ENCODE measurements at regions not wholly inside any gene's neighbourhood (a gene's known extent, or its start where the extent isn't known, plus 50 kb on each side); places are given as distances from the start of the nearest gene placed in this dataset.

- DNase-seq (ENCODE audit: low read depth, low spot score), result no peak
- in situ Hi-C loops (cut with HindIII; ENCODE audit: low pct_unique_long_range_greater_than_20kb, low sequenced_read_pairs), result no loop called here
These were observed 600.6 kb upstream of the B3GALT2 start for GRCh38 chr1:193787061-193787460.

DNA sequence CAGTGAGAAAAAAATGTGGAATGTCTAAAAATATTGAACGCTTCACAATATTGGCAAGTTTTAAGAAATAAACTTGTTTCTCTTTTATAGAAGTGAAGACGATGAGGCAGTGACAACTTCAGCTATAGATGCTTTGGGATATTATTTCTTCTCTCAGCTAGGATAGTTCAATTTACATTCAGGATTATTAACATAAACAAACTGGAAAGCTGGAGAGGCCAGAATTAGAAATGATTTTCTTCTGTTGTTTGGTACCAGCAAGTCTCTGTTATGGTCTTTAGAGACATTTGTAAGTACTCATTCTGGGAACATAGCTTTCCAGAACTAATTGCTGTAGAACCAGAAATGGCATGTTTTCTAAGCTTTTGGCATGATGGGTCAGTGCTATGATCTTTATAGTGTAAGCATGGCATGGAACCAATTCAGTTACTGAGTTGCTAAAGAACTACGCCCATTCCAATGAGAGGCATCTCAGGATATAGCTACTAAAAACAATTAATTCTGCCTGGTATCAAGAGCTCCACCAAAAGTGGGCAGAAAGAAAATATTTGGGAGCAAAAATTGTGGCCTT is 599.5 kb upstream of the B3GALT2 start:
- in situ Hi-C loops (cut with HindIII; ENCODE audit: low pct_unique_long_range_greater_than_20kb, low sequenced_read_pairs), result no loop called here
- DNase-seq (ENCODE audit: low read depth, low spot score), result no peak

DNA sequence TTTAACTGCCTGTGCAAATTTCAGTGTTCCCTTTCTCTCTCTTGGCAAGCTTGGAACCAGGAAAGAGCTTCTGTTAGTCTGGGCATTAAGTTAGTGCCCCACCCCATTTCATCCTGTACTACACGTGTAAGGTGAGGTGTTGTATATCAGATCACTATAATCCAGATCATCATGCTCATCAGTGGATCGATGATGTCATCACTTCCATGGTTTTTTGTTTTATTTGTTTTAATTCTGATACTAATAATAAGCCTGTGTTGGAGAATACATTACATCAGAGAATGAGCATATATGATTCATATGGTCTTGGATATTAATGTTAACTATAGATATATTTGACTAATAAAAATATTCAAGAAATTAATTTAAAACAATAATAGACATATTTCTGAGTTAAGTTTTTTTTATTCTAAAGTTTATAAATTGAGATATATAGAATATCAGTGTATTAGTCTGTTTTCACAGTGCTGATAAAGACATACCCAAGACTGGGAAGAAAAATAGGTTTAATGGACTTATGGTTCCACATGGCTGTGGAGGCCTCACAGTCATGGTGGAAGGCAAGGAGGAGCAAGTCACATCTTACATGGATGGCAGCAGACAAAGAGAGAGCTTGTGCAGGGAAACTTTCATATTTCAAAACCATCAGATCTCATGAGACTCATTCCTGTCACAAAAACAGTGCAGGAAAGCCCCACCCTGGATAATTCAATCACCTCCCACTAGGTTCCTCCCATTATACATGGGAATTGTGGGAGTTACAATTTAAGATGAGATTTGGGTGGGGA is 588.3 kb upstream of the B3GALT2 start:
- no peak for DNase-seq (ENCODE audit: low read depth, low spot score)
- in situ Hi-C loops (cut with HindIII; ENCODE audit: low pct_unique_long_range_greater_than_20kb, low sequenced_read_pairs), result no loop called here

- in situ Hi-C loops (cut with HindIII; ENCODE audit: low pct_unique_long_range_greater_than_20kb, low sequenced_read_pairs), result no loop called here
- peak; percentile 32 for DNase-seq (ENCODE audit: low read depth, low spot score)
These were observed 585.2 kb upstream of the B3GALT2 start for GRCh38 chr1:193771596-193771995.

DNA sequence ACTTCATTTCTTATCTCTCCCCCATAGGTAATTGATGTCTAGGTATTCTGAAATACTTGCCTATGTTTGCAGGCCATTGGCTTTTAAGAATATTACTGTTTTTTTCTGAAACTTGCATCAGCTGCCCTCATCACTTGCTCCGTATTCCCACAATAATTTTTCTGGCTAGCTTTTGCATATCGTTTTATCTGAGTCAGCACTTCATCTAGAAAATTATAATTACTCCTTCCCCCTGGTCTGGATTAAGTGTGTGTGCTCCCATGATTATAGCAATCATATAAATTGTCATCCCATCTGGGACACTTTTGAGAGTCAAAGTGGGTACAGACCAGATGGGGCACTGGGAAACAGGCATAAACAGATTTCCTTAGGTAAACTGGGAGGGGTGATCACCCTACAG is 583.2 kb upstream of the B3GALT2 start:
- in situ Hi-C loops (cut with HindIII; ENCODE audit: low pct_unique_long_range_greater_than_20kb, low sequenced_read_pairs), result no loop called here
- DNase-seq (ENCODE audit: low read depth, low spot score), result no peak

DNA sequence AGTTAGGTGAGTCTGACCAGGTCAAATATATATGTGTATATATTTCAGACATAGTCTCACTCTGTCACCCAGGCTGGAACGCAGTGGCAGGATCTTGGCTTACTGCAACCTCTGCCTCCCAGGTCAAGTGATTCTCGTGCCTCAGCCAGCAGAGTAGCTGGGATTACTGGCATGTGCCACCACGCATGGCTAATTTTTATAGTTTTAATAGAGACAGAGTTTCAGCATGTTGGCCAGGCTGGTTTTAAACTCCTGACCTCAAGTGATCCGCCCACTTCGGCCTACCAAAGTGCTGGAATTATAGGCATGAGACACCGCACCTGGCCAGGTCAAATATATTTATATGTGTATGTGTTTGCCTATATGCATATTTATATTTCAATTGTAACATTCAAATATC is 581.5 kb upstream of the B3GALT2 start:
- in situ Hi-C loops (cut with HindIII; ENCODE audit: low pct_unique_long_range_greater_than_20kb, low sequenced_read_pairs), result no loop called here
- no peak for DNase-seq (ENCODE audit: low read depth, low spot score)

DNA sequence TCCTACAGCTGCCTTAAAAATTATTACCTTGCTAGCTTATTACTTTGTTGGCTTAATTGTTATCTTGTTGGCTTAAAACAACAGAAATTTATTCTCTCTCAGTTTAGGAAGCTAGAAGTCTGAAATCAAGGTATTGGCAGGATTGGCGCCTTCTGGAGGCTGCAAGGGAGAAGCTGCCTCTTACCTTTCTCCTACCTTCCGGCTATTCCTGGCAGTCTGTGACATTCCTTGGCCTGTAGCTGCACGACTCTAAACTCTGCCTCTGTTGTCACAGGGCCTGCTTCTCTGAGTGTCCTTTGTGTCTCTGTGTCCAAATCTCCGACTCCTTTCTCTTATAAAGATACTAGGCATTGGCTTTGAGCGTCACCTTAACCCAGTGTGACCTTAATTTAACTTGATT is 579.9 kb upstream of the B3GALT2 start:
- in situ Hi-C loops (cut with HindIII; ENCODE audit: low pct_unique_long_range_greater_than_20kb, low sequenced_read_pairs), result no loop called here
- no peak for DNase-seq (ENCODE audit: low read depth, low spot score)

- no peak for DNase-seq (ENCODE audit: low read depth, low spot score)
- in situ Hi-C loops (cut with HindIII; ENCODE audit: low pct_unique_long_range_greater_than_20kb, low sequenced_read_pairs), result no loop called here
These were observed 576.9 kb upstream of the B3GALT2 start for GRCh38 chr1:193763266-193763665.

GRCh38 chr1:193762236-193762635 is 575.8 kb upstream of the B3GALT2 start:
- DNase-seq (ENCODE audit: low read depth, low spot score), result peak; percentile 83
- in situ Hi-C loops (cut with HindIII; ENCODE audit: low pct_unique_long_range_greater_than_20kb, low sequenced_read_pairs), result no loop called here

GRCh38 chr1:193755441-193755840 is 569.0 kb upstream of the B3GALT2 start:
- in situ Hi-C loops (cut with HindIII; ENCODE audit: low pct_unique_long_range_greater_than_20kb, low sequenced_read_pairs), result no loop called here
- no peak for DNase-seq (ENCODE audit: low read depth, low spot score)

DNA sequence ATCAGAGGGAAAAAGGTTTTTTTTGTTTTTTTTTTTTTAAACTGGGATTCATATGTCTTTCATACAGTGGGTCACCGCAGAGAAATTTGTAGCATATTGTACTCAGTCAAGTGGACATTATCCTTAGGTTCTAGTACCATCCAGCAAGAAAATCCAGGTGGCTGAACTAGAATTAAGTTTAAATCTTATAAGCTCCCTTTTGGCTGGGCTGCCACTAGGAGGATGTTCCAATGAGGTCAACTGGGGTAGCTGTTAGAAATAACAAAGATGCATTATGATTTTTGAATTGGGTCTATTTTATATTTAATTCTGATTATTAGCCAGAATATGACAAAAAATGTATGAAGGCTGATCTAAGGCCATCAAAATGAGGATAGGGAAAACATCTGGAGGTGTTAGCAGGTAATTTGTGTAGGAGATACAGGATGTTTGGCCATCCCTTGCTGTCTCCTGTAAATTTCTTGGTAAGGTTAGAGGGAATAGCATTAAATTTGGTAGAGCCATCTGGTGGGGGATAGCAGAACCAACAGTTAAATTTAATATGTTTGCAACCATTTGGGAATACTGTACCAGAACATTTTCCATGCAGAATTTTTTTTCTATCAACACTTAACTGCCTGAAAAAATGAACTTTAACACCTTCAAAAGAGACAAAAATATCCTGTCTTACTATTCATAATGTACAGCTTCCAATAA is 568.5 kb upstream of the B3GALT2 start:
- in situ Hi-C loops (cut with HindIII; ENCODE audit: low pct_unique_long_range_greater_than_20kb, low sequenced_read_pairs), result no loop called here
- DNase-seq (ENCODE audit: low read depth, low spot score), result peak; percentile 42

GRCh38 chr1:193754151-193754550 is 567.7 kb upstream of the B3GALT2 start:
- in situ Hi-C loops (cut with HindIII; ENCODE audit: low pct_unique_long_range_greater_than_20kb, low sequenced_read_pairs), result no loop called here
- DNase-seq (ENCODE audit: low read depth, low spot score), result no peak

DNA sequence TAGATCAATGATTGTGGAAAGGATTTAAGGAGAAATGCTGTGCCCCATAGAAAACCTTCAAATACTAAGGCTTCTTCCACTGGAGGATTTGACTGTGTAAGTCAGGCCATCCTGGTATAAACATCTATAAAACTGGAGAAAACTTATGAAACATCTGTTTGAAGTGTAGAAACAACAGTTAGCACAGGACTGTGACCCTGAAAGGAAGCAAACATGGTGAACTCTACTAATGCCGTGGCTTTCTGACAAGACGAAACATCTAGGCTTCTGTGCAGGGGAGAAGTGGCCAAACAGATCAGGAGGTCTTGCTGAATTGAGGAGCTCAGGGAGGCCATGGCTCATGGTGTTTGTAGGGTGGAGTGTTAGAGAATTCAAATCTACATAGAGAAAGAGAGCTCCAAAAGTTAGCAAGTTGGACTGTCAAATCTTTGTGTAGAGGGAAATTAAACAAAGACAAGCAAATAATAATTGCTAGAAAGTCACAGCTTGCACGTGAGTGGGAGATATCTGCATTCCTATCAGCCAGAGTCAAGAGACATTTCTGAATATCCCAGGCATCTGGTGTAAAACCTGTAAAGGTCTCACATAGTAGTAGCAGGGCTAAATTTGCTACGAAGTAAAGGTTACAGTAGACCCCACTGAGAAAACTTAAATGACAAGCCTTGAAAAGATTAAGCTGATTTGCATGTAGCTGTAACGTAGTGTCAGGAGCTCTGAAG is 566.8 kb upstream of the B3GALT2 start:
- DNase-seq (ENCODE audit: low read depth, low spot score), result no peak
- in situ Hi-C loops (cut with HindIII; ENCODE audit: low pct_unique_long_range_greater_than_20kb, low sequenced_read_pairs), result no loop called here

DNA sequence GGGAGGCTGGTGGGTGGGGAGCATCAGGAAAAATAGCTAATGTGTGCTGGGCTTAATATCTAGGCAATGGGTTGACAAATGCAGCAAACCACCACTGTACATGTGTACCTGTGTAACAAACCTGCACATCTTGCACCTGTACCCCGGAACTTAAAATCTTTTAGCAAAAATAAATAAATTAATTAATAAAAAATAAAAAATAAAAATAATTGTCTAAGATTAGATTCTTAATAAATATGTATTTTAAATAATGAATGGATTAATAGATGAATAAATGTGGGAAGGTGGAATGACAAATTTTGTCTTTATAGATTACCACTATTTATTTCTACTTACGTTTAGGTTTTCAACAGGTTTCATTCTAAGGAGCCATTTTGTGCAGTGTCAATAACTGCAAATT is 563.5 kb upstream of the B3GALT2 start:
- in situ Hi-C loops (cut with HindIII; ENCODE audit: low pct_unique_long_range_greater_than_20kb, low sequenced_read_pairs), result no loop called here
- DNase-seq (ENCODE audit: low read depth, low spot score), result no peak

GRCh38 chr1:193747579-193747978 is 561.2 kb upstream of the B3GALT2 start:
- no peak for DNase-seq (ENCODE audit: low read depth, low spot score)
- in situ Hi-C loops (cut with HindIII; ENCODE audit: low pct_unique_long_range_greater_than_20kb, low sequenced_read_pairs), result no loop called here

DNA sequence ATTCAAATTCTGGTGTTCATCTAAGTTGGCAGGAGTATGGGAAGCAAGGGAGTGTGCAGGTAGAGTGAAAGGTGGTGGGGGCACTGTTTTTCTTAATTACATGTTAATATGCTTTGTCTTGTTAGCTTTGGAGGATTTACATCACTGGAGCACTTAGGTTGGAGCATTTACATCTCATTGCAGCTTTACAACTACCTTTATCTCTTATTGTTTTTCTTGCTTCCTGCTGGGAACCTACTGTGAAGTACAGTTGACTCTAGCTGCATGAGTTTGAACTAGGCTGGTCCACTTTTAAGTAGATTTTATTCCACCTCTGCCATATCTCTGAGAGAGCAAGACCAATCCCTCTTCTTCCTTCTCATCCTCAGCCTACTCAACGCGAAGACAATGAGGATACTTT is 554.8 kb upstream of the B3GALT2 start:
- in situ Hi-C loops (cut with HindIII; ENCODE audit: low pct_unique_long_range_greater_than_20kb, low sequenced_read_pairs), result no loop called here
- DNase-seq (ENCODE audit: low read depth, low spot score), result no peak

DNA sequence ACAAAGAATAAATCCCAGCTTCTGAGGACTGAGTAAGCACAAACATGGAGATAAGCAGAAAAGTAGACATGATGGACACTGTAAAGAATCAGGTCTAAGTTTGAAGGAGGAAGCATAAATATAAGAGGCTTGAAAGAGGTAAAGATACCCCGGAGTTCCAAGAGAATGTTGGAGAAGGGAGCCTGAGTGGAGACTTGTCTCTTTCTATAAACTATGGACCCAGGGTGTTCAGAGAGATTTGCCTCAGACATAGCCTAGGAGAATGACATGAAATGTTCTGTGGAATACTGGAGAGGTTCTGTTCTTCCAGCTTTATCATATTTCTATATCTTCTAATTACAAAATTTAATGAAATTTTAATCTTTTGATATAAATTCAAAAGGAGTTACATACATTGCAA is 554.3 kb upstream of the B3GALT2 start:
- no peak for DNase-seq (ENCODE audit: low read depth, low spot score)
- in situ Hi-C loops (cut with HindIII; ENCODE audit: low pct_unique_long_range_greater_than_20kb, low sequenced_read_pairs), result no loop called here

GRCh38 chr1:193736507-193736906 is 550.1 kb upstream of the B3GALT2 start:
- in situ Hi-C loops (cut with HindIII; ENCODE audit: low pct_unique_long_range_greater_than_20kb, low sequenced_read_pairs), result no loop called here
- no peak for DNase-seq (ENCODE audit: low read depth, low spot score)

Measured in SK-MEL-5 (cell line).